Lower leg skin (tissue), 4 donors: ENCODE measurements at regions not wholly inside any gene's neighbourhood (a gene's known extent, or its start where the extent isn't known, plus 50 kb on each side); places are given as distances from the start of the nearest gene placed in this dataset.

Experiments used
- DNase-seq, 2 donors: peaks; one replicate each; pipeline ENCODE4 v3.0.0-alpha.2; 2019; ENCODE audit warnings: low spot score in 2 of 2
- H3K4me3 ChIP-seq: fragments of 200-600 bp; sonication (generic); 2 replicates; pipeline ENCODE4 v1.5.1; 2017; ENCODE audit warnings: mild to moderate bottlenecking, low read depth; ENCODE audit not compliant: poor library complexity, severe bottlenecking
- POLR2A ChIP-seq, 2 donors: fragments of 450-650 bp; IDR thresholded peaks; one replicate each; pipeline ENCODE4 v1.6.1; 2016 to 2017; ENCODE audit warnings: antibody characterized with exemption in 2 of 2, mild to moderate bottlenecking in 1 of 2, moderate library complexity in 1 of 2
- whole genome bisulfite sequencing, 2 donors: methylation state at CpG; one replicate each; pipeline ENCODE4 v1.1.5; 2018; 5-methylcytosine and 5-hydroxymethylcytosine counted together
- intact Hi-C: fragments of 100-400 bp; cut with DNase I; formaldehyde crosslinking; loops from one replicate; pipeline ENCODE4 v1.15.0; 2023; ENCODE audit warnings: low total_unique reads
- TF ChIP-seq, protein P1 (sequence below), 3 donors: fragments of 450-650 bp; IDR thresholded peaks; one replicate each; pipeline ENCODE4 v1.5.1; 2016; ENCODE audit warnings: antibody characterized with exemption in 3 of 3, mild to moderate bottlenecking in 3 of 3, moderate library complexity in 2 of 3

DNA sequence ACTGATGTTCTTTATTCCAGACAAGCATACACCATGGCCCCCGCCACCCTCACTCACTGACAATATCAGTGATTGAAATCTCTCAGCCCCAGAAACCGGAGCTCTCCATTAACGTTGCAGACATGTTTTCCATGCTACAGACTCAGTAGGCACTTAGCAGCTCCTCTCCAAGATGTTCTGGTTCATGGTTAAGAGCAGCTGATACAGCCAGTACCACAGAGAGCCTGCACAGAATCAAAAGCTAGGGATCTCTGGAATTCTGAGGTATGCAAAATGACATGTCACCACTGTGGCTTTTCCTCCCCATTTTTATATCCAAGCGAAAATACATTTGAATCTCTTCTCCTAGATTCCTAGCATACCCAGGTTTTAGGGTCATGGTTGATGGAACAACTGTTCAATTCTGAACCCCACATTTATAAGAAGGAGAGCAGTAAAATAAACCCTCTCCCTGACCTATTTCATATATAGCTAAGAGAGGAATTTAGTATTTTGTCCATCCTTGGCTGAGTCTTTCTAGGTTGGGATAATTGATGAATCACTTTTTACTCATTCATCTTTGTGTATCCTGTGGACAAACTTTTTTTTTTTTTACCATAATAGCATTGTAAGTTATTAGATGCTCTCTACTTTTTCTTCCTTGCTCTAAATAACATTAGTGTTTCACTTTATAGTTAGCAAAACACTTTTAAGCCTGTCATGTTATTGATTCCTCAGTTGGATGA lies 488.4 kb upstream of the PIK3C3 start:
- no peak for TF ChIP-seq POLR2A (IDR thresholded peaks at IDR 0.05)
- TF ChIP-seq, protein P1, sequence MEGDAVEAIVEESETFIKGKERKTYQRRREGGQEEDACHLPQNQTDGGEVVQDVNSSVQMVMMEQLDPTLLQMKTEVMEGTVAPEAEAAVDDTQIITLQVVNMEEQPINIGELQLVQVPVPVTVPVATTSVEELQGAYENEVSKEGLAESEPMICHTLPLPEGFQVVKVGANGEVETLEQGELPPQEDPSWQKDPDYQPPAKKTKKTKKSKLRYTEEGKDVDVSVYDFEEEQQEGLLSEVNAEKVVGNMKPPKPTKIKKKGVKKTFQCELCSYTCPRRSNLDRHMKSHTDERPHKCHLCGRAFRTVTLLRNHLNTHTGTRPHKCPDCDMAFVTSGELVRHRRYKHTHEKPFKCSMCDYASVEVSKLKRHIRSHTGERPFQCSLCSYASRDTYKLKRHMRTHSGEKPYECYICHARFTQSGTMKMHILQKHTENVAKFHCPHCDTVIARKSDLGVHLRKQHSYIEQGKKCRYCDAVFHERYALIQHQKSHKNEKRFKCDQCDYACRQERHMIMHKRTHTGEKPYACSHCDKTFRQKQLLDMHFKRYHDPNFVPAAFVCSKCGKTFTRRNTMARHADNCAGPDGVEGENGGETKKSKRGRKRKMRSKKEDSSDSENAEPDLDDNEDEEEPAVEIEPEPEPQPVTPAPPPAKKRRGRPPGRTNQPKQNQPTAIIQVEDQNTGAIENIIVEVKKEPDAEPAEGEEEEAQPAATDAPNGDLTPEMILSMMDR (IDR thresholded peaks at IDR 0.05), result no peak
- no peak overlapping the region for H3K4me3 ChIP-seq
- 76 to 85% methylated on average over 4 of the region's 4 CpGs for WGBS, 2 donors
- intact Hi-C loops, result no loop called here
- no peak for DNase-seq

GRCh38 chr18:41465386-41465785 lies 489.6 kb upstream of the PIK3C3 start:
- WGBS, 2 donors, result 70 to 74% methylated on average over 2 of the region's 2 CpGs
- no peak for DNase-seq
- H3K4me3 ChIP-seq, result no peak overlapping the region
- TF ChIP-seq, protein P1 (IDR thresholded peaks at IDR 0.05), result no peak
- TF ChIP-seq POLR2A (IDR thresholded peaks at IDR 0.05), result no peak
- intact Hi-C loops, result no loop called here

DNA sequence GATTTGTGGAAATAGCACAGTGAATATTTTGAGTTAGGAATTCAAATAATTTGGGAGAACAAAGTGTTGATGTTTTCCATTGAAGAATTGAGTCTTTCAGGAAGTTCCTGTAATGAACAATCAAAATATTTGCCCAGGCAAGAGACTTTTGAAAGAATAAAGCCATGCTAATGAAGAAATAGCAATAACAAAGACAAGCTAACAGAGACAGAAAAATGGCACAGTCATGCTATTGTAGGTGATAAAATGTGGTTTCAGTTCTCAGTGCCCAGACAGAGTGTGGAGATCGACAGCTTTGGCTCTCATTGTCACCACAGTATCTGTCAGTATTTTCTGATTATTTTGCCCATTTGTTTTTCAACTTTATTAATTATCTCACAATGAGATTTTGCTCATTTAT lies 490.8 kb upstream of the PIK3C3 start:
- intact Hi-C loops, result no loop called here
- no peak for DNase-seq
- H3K4me3 ChIP-seq, result no peak overlapping the region
- TF ChIP-seq, protein P1 (IDR thresholded peaks at IDR 0.05), result no peak
- no peak for TF ChIP-seq POLR2A (IDR thresholded peaks at IDR 0.05)
- 34 to 46% methylated on average over 1 of the region's 1 CpG for WGBS, 2 donors

DNA sequence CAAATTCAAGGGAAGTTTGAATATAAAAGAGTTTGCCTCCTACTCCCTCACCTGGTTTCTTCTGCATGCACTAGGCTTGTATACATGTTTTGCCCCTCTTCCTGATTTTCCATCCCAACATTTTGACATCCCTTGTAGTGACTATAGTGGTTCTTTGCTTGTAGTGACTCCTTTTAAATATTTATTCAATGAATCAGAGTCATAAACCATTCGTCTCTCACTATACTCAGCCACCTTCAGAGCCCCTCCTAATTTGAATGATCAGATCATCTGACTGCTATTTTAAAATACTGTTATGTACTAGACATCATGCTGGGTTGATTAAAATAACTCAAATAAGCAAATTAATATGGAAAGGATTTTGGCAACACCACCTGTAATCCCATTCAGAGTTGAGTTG lies 492.1 kb upstream of the PIK3C3 start:
- TF ChIP-seq, protein P1 (IDR thresholded peaks at IDR 0.05), result no peak
- no peak for TF ChIP-seq POLR2A (IDR thresholded peaks at IDR 0.05)
- intact Hi-C loops, result no loop called here
- no peak overlapping the region for H3K4me3 ChIP-seq
- 14 to 36% methylated on average over 1 of the region's 1 CpG for WGBS, 2 donors
- DNase-seq, result no peak

GRCh38 chr18:41461114-41461513 lies 493.9 kb upstream of the PIK3C3 start:
- H3K4me3 ChIP-seq, result no peak overlapping the region
- WGBS, 2 donors, result 34 to 38% methylated on average over 2 of the region's 2 CpGs
- no peak for TF ChIP-seq POLR2A (IDR thresholded peaks at IDR 0.05)
- TF ChIP-seq, protein P1 (IDR thresholded peaks at IDR 0.05), result no peak
- intact Hi-C loops, result no loop called here
- no peak for DNase-seq

DNA sequence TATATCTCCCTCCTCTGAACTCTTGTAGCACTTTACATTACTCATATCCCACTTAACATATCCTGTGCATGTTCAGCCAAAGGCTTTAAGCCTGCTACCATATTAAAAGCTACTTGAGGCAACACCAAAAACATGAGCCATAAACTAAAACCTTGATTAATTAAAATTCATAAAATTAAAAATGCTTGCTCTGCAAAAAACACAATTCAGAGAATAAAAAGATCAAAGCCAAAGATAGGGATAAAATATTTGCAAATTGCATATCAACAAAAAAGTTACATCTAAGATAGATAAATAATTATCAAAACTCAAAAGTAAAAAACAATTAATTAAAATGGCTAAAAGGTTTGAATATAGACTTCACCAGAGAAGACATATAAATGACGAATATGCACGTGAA lies 495.4 kb upstream of the PIK3C3 start:
- no peak for DNase-seq
- intact Hi-C loops, result no loop called here
- no peak overlapping the region for H3K4me3 ChIP-seq
- WGBS, 2 donors, result 62 to 64% methylated on average over 2 of the region's 2 CpGs
- TF ChIP-seq POLR2A (IDR thresholded peaks at IDR 0.05), result no peak
- TF ChIP-seq, protein P1 (IDR thresholded peaks at IDR 0.05), result no peak
